GM23248 (cell line): ENCODE measurements at regions not wholly inside any gene's neighbourhood (a gene's known extent, or its start where the extent isn't known, plus 50 kb on each side); places are given as distances from the start of the nearest gene placed in this dataset.
A peak's percentile ranks its signal among the peaks of the same experiment; 100 is the strongest.

Source experiments
- DNase-seq: peaks from one replicate; pipeline ENCODE4 v3.0.0-alpha.2; 2015
- H2AFZ ChIP-seq: fragments of 200-600 bp; sonication (generic); 2 replicates; pipeline ENCODE4 v1.6.1; 2016; ENCODE audit warnings: antibody characterized with exemption
- H3F3A ChIP-seq: fragments of 200-600 bp; sonication (generic); 2 replicates; pipeline ENCODE4 v1.6.1; 2016; ENCODE audit warnings: mild to moderate bottlenecking, antibody characterized with exemption, mixed run types; ENCODE audit not compliant: insufficient read depth
- H3K27ac ChIP-seq: fragments of 200-600 bp; sonication (generic); 2 replicates; pipeline ENCODE4 v1.5.1; 2016; ENCODE audit warnings: mild to moderate bottlenecking
- H3K27me3 ChIP-seq: fragments of 200-600 bp; sonication (generic); replicated peaks from 2 replicates; pipeline ENCODE4 v1.6.1; 2016; ENCODE audit warnings: mild to moderate bottlenecking; ENCODE audit not compliant: insufficient read depth
- H3K36me3 ChIP-seq: fragments of 200-600 bp; sonication (generic); 2 replicates; pipeline ENCODE4 v1.6.1; 2016; ENCODE audit warnings: low read depth, mild to moderate bottlenecking
- H3K4me1 ChIP-seq: fragments of 200-600 bp; sonication (generic); 2 replicates; pipeline ENCODE4 v1.6.1; 2016; ENCODE audit warnings: mild to moderate bottlenecking; ENCODE audit not compliant: insufficient read depth
- H3K4me2 ChIP-seq: fragments of 200-600 bp; sonication (generic); one replicate; pipeline ENCODE4 v1.6.1; 2016; ENCODE audit warnings: mild to moderate bottlenecking; ENCODE audit not compliant: unreplicated experiment
- H3K4me3 ChIP-seq: fragments of 200-600 bp; sonication (generic); 2 replicates; pipeline ENCODE4 v1.5.1; 2016; ENCODE audit warnings: mild to moderate bottlenecking
- H3K79me2 ChIP-seq: fragments of 200-600 bp; sonication (generic); 2 replicates; pipeline ENCODE4 v1.6.1; 2016; ENCODE audit warnings: mild to moderate bottlenecking; ENCODE audit not compliant: insufficient read depth
- H3K9ac ChIP-seq: fragments of 200-600 bp; sonication (generic); 2 replicates; pipeline ENCODE4 v1.6.1; 2016; ENCODE audit warnings: mild to moderate bottlenecking
- H3K9me2 ChIP-seq: fragments of 200-600 bp; sonication (generic); 2 replicates; pipeline ENCODE4 v1.6.1; 2016; ENCODE audit warnings: mixed run types, mild to moderate bottlenecking, moderate library complexity; ENCODE audit not compliant: insufficient read depth
- H3K9me3 ChIP-seq: fragments of 200-600 bp; sonication (generic); one replicate; pipeline ENCODE4 v1.6.1; 2017; ENCODE audit warnings: low read depth
- H4K20me1 ChIP-seq: fragments of 200-600 bp; sonication (generic); 2 replicates; pipeline ENCODE4 v1.6.0; 2016; ENCODE audit not compliant: insufficient read depth
- EZH2 ChIP-seq: fragments of 200-600 bp; sonication (generic); IDR thresholded peaks from 2 replicates; pipeline ENCODE4 v1.6.1; 2018; ENCODE audit warnings: antibody characterized with exemption, mild to moderate bottlenecking; ENCODE audit not compliant: insufficient read depth, poor library complexity, severe bottlenecking
- EZH2phosphoT487 ChIP-seq: fragments of 200-600 bp; sonication (generic); IDR thresholded peaks from 2 replicates; pipeline ENCODE4 v1.6.1; 2018; ENCODE audit warnings: antibody characterized with exemption, moderate library complexity, mild to moderate bottlenecking, low read depth; ENCODE audit not compliant: insufficient read depth
- WGBS, 2 experiments: methylation state at CpG; one replicate each; pipeline ENCODE4 v1.1.6; 2015 to 2017; ENCODE audit warnings: low lambda C conversion rate in 2 of 2, low coverage in 1 of 2; ENCODE audit errors: missing lambda C conversion rate in 2 of 2; 5-methylcytosine and 5-hydroxymethylcytosine counted together
- in situ Hi-C: fragments of 300-500 bp; cut with MboI; formaldehyde crosslinking; loops from 2 replicates; pipeline ENCODE4 v1.15.0; 2020

DNA sequence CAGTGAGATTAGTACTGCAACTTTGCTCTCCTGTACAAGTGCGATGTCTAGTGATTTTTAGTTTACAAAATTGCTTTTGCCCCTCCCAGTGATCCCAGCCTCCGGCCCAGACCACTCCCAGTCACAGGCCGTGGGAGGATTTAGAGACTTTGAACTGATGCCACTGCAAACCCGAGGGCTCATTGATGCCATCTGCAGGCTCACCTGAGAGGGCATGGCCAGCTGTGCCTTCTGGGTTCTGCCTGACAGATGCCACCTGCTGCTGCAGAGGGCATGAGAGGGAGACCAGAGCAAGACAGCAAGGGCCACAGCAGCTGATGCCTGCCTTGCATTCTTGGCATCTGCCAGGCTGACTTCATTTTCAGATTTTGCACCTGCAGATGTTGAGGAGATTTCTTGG, 593.8 kb downstream of the CDK5RAP2 start:
- TF ChIP-seq EZH2phosphoT487, result no peak
- no peak for TF ChIP-seq EZH2

DNA sequence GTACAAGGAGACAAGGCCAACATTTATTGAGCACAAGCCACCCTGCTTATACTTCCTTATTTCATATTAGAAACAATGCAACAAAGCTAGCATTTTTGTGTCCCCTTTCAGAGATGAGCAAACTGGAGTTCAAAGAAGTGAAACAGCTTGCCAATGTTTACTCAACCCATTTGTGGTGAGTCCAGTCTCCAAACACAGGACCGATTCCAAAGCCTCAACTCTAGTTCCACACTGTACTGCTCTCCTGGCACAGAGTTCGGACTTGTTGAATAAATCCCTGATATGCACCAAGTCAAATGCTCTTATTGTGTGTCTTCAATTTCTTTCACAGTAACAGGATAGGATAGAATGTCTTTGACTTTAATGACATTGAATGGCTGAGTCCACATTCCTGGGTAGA, 604.8 kb upstream of the BRINP1 start:
- H3K4me1 ChIP-seq, result peaks cover 10% of the 10 kb centered on the region; the same call in 1 of the 2 replicates

More for the DNA sequence above, 593.8 kb downstream of the CDK5RAP2 start:
- H2AFZ ChIP-seq, result no peak overlapping the region
- no peaks in the 10 kb centered on the region for H3K9me2 ChIP-seq
- no peak overlapping the region for H3K9ac ChIP-seq
- no peaks in the 10 kb centered on the region; the same call in 1 of the 2 replicates for H3K27me3 ChIP-seq
- no peaks in the 10 kb centered on the region for H3K9me3 ChIP-seq
- H3K79me2 ChIP-seq, result no peaks in the 10 kb centered on the region
- no peak overlapping the region for H3K4me3 ChIP-seq
- no peak overlapping the region for H3K4me2 ChIP-seq
- no peaks in the 10 kb centered on the region for H3K4me1 ChIP-seq
- WGBS, 2 experiments, result 58 to 59% methylated on average over 4 of the region's 4 CpGs
- H3K36me3 ChIP-seq, result no peaks in the 10 kb centered on the region
- no peaks in the 10 kb centered on the region for H4K20me1 ChIP-seq
- no peak for DNase-seq
- in situ Hi-C loops, result no loop called here
- no peaks in the 10 kb centered on the region for H3F3A ChIP-seq
- no peak overlapping the region for H3K27ac ChIP-seq

GRCh38 chr9:119968836-119969707, 599.8 kb upstream of the BRINP1 start:
- no peaks in the 10 kb centered on the region for H3K79me2 ChIP-seq
- H3K36me3 ChIP-seq, result no peaks in the 10 kb centered on the region
- no peaks in the 10 kb centered on the region for H3K9me3 ChIP-seq
- no peaks in the 10 kb centered on the region for H4K20me1 ChIP-seq
- in situ Hi-C loops, result loop anchor here (25.0 kb wide), 1 partner anchor 407 kb away; no protein-coding TSS in a partner anchor
- H3K9me2 ChIP-seq, result no peaks in the 10 kb centered on the region
- H3F3A ChIP-seq, result no peaks in the 10 kb centered on the region
- peak overlapping the region; percentile 14 for H3K4me2 ChIP-seq
- peak; percentile 94 for DNase-seq
- peak overlapping the region; percentile 51 for H2AFZ ChIP-seq
- no peak overlapping the region for H3K27ac ChIP-seq
- TF ChIP-seq EZH2 (no peak), EZH2phosphoT487 (no peak)
- 32% methylated on average over 16 to 17 of the region's 17 CpGs for WGBS, 2 experiments
- H3K4me1 ChIP-seq, result peaks cover 21% of the 10 kb centered on the region
- H3K27me3 ChIP-seq, result no peaks in the 10 kb centered on the region
- H3K4me3 ChIP-seq, result no peak overlapping the region
- H3K9ac ChIP-seq, result no peak overlapping the region

More for the DNA sequence above, 604.8 kb upstream of the BRINP1 start:
- Histone ChIP-seq H2AFZ (no peak overlapping the region), H4K20me1 (no peaks in the 10 kb centered on the region), H3K79me2 (no peaks in the 10 kb centered on the region), H3K9me3 (no peaks in the 10 kb centered on the region), H3K4me3 (no peak overlapping the region), H3K9me2 (no peaks in the 10 kb centered on the region), H3K27me3 (no peaks in the 10 kb centered on the region), H3K36me3 (no peaks in the 10 kb centered on the region), H3K4me2 (no peak overlapping the region), H3K9ac (no peak overlapping the region), H3F3A (no peaks in the 10 kb centered on the region), H3K27ac (no peak overlapping the region)
- DNase-seq, result peak; percentile 48
- WGBS, 2 experiments, result 8 to 13% methylated on average over 2 of the region's 2 CpGs
- TF ChIP-seq EZH2phosphoT487, result no peak
- no peak for TF ChIP-seq EZH2
- in situ Hi-C loops, result loop anchor here (25.0 kb wide), 1 partner anchor 412 kb away; no protein-coding TSS in a partner anchor

GRCh38 chr9:119967867-119968535, 598.8 kb upstream of the BRINP1 start:
- Histone ChIP-seq H3K27ac (no peak overlapping the region), H3K9ac (no peak overlapping the region), H3K4me3 (no peak overlapping the region), H2AFZ (no peak overlapping the region), H3K9me3 (no peaks in the 10 kb centered on the region), H3K4me2 (no peak overlapping the region), H3K36me3 (no peaks in the 10 kb centered on the region), H4K20me1 (no peaks in the 10 kb centered on the region), H3K9me2 (no peaks in the 10 kb centered on the region), H3K4me1 (peaks cover 24% of the 10 kb centered on the region), H3K79me2 (no peaks in the 10 kb centered on the region), H3K27me3 (no peaks in the 10 kb centered on the region), H3F3A (peaks cover 2% of the 10 kb centered on the region)
- 82 to 85% methylated on average over 6 of the region's 6 CpGs for WGBS, 2 experiments
- TF ChIP-seq EZH2 (no peak), EZH2phosphoT487 (no peak)
- in situ Hi-C loops, result loop anchor here (25.0 kb wide), 1 partner anchor 406 kb away; no protein-coding TSS in a partner anchor
- DNase-seq, result no peak
